ENCODE measurements at regions not wholly inside any gene's neighbourhood (a gene's known extent, or its start where the extent isn't known, plus 50 kb on each side); places are given as distances from the start of the nearest gene placed in this dataset.

- H3K79me1 ChIP-seq (ENCODE audit: insufficient read depth, low read depth, low read length, poor library complexity, severe bottlenecking), result no peaks in the 10 kb centered on the region
- no peak overlapping the region for H2BK5ac ChIP-seq (ENCODE audit: insufficient read length, low read length)
- no peak overlapping the region for H3T11ph ChIP-seq (ENCODE audit: low read length)
- TF ChIP-seq, protein P1, sequence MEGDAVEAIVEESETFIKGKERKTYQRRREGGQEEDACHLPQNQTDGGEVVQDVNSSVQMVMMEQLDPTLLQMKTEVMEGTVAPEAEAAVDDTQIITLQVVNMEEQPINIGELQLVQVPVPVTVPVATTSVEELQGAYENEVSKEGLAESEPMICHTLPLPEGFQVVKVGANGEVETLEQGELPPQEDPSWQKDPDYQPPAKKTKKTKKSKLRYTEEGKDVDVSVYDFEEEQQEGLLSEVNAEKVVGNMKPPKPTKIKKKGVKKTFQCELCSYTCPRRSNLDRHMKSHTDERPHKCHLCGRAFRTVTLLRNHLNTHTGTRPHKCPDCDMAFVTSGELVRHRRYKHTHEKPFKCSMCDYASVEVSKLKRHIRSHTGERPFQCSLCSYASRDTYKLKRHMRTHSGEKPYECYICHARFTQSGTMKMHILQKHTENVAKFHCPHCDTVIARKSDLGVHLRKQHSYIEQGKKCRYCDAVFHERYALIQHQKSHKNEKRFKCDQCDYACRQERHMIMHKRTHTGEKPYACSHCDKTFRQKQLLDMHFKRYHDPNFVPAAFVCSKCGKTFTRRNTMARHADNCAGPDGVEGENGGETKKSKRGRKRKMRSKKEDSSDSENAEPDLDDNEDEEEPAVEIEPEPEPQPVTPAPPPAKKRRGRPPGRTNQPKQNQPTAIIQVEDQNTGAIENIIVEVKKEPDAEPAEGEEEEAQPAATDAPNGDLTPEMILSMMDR (conservative IDR thresholded peaks at IDR 0.05), result no peak
- WGBS (ENCODE audit: extremely low coverage, insufficient read length, low lambda C conversion rate), result no CpG with 5 or more reads among the region's 3 CpGs
- Mint-ChIP-seq H3K27ac (no peak overlapping the region), H3K36me3 (ENCODE audit: insufficient read depth in 1 of 3, low read depth in 3 of 3) (no peaks in the 10 kb centered on the region; a peak in 1 of 7 replicates), H3K27me3 (ENCODE audit: low read depth) (no peaks in the 10 kb centered on the region), H3K9me3 (peaks cover 0 to 2% of the 10 kb centered on the region in 2 experiments; a peak in 2 of 5 replicates), H3K4me1 (no peaks in the 10 kb centered on the region), H3K4me3 (no peak overlapping the region)
- H3K79me2 ChIP-seq (ENCODE audit: insufficient read depth, low read length), result no peaks in the 10 kb centered on the region
- H3K27ac ChIP-seq (ENCODE audit: insufficient read length, low read depth, low read length), result no peak overlapping the region
- no peak overlapping the region for H3K4me2 ChIP-seq (ENCODE audit: insufficient read depth, insufficient read length, low read length)
- no peak overlapping the region for H2AFZ ChIP-seq (ENCODE audit: low read length)
- H3K23ac ChIP-seq (ENCODE audit: insufficient read length, low read depth, low read length), result no peak overlapping the region
- no peak overlapping the region for H2BK120ac ChIP-seq (ENCODE audit: low read depth, low read length, poor library complexity, severe bottlenecking)
- no peak overlapping the region for H4K8ac ChIP-seq (replicated peaks; ENCODE audit: insufficient read length, low read depth, low read length)
- no peak overlapping the region for H2BK20ac ChIP-seq (ENCODE audit: low read depth, low read length, poor library complexity, severe bottlenecking)
- H3K9me3 ChIP-seq (ENCODE audit: control insufficient read depth, low read depth, low read length), result no peaks in the 10 kb centered on the region
- H2AK5ac ChIP-seq (ENCODE audit: insufficient read length, low read length), result no peak overlapping the region
- no peaks in the 10 kb centered on the region for H3K27me3 ChIP-seq (ENCODE audit: insufficient read depth, low read length)
- no peak overlapping the region for H4K91ac ChIP-seq (ENCODE audit: insufficient read length, low read depth, low read length)
- H3K4me1 ChIP-seq (ENCODE audit: insufficient read depth, low read length), result no peaks in the 10 kb centered on the region
- H4K5ac ChIP-seq (ENCODE audit: insufficient read length, low read depth, low read length), result no peak overlapping the region
- no peak overlapping the region for H3K14ac ChIP-seq (ENCODE audit: insufficient read depth, low read length)
- H3K4ac ChIP-seq (ENCODE audit: low read depth, low read length), result no peak overlapping the region
- H2BK12ac ChIP-seq (ENCODE audit: insufficient read length, low read depth, low read length), result no peak overlapping the region
- DNase-seq, result no peak
- no peak overlapping the region for H3K56ac ChIP-seq (ENCODE audit: insufficient read length, low read depth, low read length)
- H3K9ac ChIP-seq (ENCODE audit: extremely low read depth, insufficient read length, low read length), result no peak overlapping the region
- H2BK15ac ChIP-seq (ENCODE audit: low read depth, low read length), result no peak overlapping the region
- H3K23me2 ChIP-seq (ENCODE audit: insufficient read length, low read depth, low read length, poor library complexity, severe bottlenecking), result no peaks in the 10 kb centered on the region
- H4K20me1 ChIP-seq (ENCODE audit: control insufficient read depth, insufficient read depth, insufficient read length), result no peaks in the 10 kb centered on the region
- no peak overlapping the region for H3K18ac ChIP-seq (ENCODE audit: insufficient read length, low read depth, low read length)
Measured at GRCh38 chr2:7513834-7514233, 596.6 kb downstream of the RNF144A start.

All from H9 (cell line).